Endothelial cell of umbilical vein (primary cell): ENCODE measurements at regions not wholly inside any gene's neighbourhood (a gene's known extent, or its start where the extent isn't known, plus 50 kb on each side); places are given as distances from the start of the nearest gene placed in this dataset.

ENCODE experiments used
- EZH2 ChIP-seq: IDR thresholded peaks from 2 replicates; pipeline ENCODE4 v1.6.1; 2012; ENCODE audit warnings: borderline replicate concordance, low read depth, mild to moderate bottlenecking, moderate library complexity, low read length, inconsistent platforms; ENCODE audit not compliant: severe bottlenecking
- FOS ChIP-seq: IDR thresholded peaks from 2 replicates; pipeline ENCODE4 v1.6.1; 2011; ENCODE audit warnings: mild to moderate bottlenecking, low read length, moderate library complexity, borderline replicate concordance; ENCODE audit not compliant: insufficient read depth
- GATA2 ChIP-seq: IDR thresholded peaks from 2 replicates; pipeline ENCODE4 v1.7.0; 2011; ENCODE audit warnings: low read depth, mild to moderate bottlenecking, moderate library complexity, mixed read lengths, low read length; ENCODE audit not compliant: insufficient read length, insufficient read depth
- JUN ChIP-seq: IDR thresholded peaks from 2 replicates; pipeline ENCODE4 v1.6.1; 2011; ENCODE audit warnings: borderline replicate concordance, low read depth; ENCODE audit not compliant: insufficient read length, insufficient read depth
- MYC ChIP-seq: IDR thresholded peaks from one replicate; pipeline ENCODE4 v1.6.1; 2011; ENCODE audit warnings: mild to moderate bottlenecking, low read depth, low read length
- POLR2A ChIP-seq: IDR thresholded peaks from 2 replicates; pipeline ENCODE4 v1.6.1; 2012; ENCODE audit warnings: low read depth, mild to moderate bottlenecking, control low read depth, low read length
- POLR2AphosphoS5 ChIP-seq: IDR thresholded peaks from 2 replicates; pipeline ENCODE4 v1.6.1; 2012; ENCODE audit warnings: low read depth, mild to moderate bottlenecking, control low read depth, low read length, moderate library complexity; ENCODE audit not compliant: insufficient read depth
- TF ChIP-seq, protein P1 (sequence below), 2 donors: IDR thresholded peaks; 1 replicate in 1 of 2; 2 replicates in 1 of 2; pipeline ENCODE4 v1.5.1; 2011; ENCODE audit warnings: low read length in 2 of 2, mild to moderate bottlenecking in 2 of 2, moderate library complexity in 2 of 2, control low read depth in 1 of 2, inconsistent platforms in 1 of 2, low read depth in 1 of 2; ENCODE audit not compliant: insufficient read depth in 1 of 2; ENCODE audit errors: extremely low read depth in 1 of 2
- TF ChIP-seq, protein P2 (sequence below): IDR thresholded peaks from 2 replicates; pipeline ENCODE4 v1.6.1; 2011; ENCODE audit not compliant: insufficient read depth, insufficient read length

DNA sequence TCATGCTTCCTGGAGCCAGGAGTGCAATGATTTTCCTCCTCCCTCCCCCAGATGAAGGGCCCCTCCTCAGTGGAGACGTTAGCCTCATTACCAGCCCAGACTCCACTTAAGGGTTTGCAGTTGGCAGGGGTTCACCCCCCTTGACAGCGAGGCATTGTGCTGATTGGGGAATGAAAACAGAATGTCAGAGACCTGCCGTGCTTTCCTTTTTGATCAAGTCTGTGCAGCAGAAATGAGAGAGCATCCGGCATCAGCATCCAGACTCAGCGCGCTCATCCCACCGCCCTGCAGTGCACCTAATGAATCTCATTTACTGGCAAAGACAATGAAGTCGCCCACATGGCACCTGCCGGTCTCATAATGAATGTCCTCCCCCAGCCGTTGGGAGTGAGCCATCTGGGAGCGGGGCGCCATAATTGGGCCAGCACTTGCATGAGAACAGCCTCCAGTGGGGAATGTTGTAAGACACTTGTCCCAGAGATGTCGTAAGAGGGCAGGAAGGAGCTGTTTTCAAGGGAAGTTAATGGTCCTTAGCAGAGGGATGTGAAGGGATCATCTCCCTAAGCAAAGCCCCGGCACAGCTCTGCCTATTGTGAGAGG lies 98.3 kb upstream of the UQCRFS1 start:
- TF ChIP-seq, protein P1, sequence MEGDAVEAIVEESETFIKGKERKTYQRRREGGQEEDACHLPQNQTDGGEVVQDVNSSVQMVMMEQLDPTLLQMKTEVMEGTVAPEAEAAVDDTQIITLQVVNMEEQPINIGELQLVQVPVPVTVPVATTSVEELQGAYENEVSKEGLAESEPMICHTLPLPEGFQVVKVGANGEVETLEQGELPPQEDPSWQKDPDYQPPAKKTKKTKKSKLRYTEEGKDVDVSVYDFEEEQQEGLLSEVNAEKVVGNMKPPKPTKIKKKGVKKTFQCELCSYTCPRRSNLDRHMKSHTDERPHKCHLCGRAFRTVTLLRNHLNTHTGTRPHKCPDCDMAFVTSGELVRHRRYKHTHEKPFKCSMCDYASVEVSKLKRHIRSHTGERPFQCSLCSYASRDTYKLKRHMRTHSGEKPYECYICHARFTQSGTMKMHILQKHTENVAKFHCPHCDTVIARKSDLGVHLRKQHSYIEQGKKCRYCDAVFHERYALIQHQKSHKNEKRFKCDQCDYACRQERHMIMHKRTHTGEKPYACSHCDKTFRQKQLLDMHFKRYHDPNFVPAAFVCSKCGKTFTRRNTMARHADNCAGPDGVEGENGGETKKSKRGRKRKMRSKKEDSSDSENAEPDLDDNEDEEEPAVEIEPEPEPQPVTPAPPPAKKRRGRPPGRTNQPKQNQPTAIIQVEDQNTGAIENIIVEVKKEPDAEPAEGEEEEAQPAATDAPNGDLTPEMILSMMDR (IDR thresholded peaks at IDR 0.05; ENCODE audit: extremely low read depth in 1 of 2, insufficient read depth in 1 of 2, low read depth in 1 of 2, low read length in 2 of 2) = no peak
- TF ChIP-seq POLR2A = no peak
- no peak for TF ChIP-seq POLR2AphosphoS5
- TF ChIP-seq, protein P2, sequence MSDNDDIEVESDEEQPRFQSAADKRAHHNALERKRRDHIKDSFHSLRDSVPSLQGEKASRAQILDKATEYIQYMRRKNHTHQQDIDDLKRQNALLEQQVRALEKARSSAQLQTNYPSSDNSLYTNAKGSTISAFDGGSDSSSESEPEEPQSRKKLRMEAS = no peak
- no peak for TF ChIP-seq EZH2
- no peak for TF ChIP-seq FOS
- no peak for TF ChIP-seq JUN
- TF ChIP-seq MYC = no peak
- TF ChIP-seq GATA2 = no peak
